Mesothelial cell of epicardium (in vitro differentiated cells): ENCODE measurements at regions not wholly inside any gene's neighbourhood (a gene's known extent, or its start where the extent isn't known, plus 50 kb on each side); places are given as distances from the start of the nearest gene placed in this dataset.

Source experiments
- DNase-seq, 2 experiments: peaks; one replicate each; pipeline ENCODE4 v3.0.0; 2021; ENCODE audit warnings: low spot score in 2 of 2; ENCODE audit not compliant: unreplicated experiment in 2 of 2
- H3K27ac Mint-ChIP-seq: 2 replicates; pipeline ENCODE4 v1.8.0; 2021; ENCODE audit warnings: mixed read lengths
- H3K27me3 Mint-ChIP-seq: 2 replicates; pipeline ENCODE4 v1.8.0; 2021; ENCODE audit warnings: low read depth, mixed read lengths
- H3K36me3 Mint-ChIP-seq: 2 replicates; pipeline ENCODE4 v1.8.0; 2021; ENCODE audit warnings: mixed read lengths
- H3K4me1 Mint-ChIP-seq: 2 replicates; pipeline ENCODE4 v1.8.0; 2021; ENCODE audit warnings: mixed read lengths
- H3K4me3 Mint-ChIP-seq: 2 replicates; pipeline ENCODE4 v1.8.0; 2021; ENCODE audit warnings: mild to moderate bottlenecking, moderate library complexity, mixed read lengths
- H3K9me3 Mint-ChIP-seq: 2 replicates; pipeline ENCODE4 v1.8.0; 2021; ENCODE audit warnings: mixed read lengths
- TF ChIP-seq, protein P1 (sequence below): fragments of 200-600 bp; sonication (generic); IDR thresholded peaks from one replicate; pipeline ENCODE4 v1.5.0; 2021; ENCODE audit warnings: antibody characterized with exemption; ENCODE audit not compliant: unreplicated experiment

DNA sequence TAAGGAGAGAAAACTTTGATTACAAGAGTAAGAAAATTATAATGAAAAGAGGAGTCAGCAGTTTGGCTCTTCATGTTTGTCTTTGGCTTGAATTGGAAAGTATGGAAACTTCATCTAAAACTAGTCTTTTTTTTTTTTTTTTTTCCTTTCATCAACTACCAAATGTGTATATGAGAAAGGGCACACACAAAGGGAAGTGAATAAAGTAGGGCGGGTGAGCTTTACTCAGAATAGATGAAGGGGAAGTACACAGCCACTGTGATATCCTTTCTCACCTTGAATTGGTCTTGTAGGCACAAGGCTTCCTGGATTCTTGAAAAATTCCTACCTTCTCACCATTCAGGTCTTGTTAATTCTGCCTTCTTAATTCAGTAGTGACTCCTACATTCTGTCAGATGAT, 652.3 kb upstream of the KCNMB2 start:
- Mint-ChIP-seq H3K36me3 (no peaks in the 10 kb centered on the region), H3K4me3 (no peak overlapping the region)

DNA sequence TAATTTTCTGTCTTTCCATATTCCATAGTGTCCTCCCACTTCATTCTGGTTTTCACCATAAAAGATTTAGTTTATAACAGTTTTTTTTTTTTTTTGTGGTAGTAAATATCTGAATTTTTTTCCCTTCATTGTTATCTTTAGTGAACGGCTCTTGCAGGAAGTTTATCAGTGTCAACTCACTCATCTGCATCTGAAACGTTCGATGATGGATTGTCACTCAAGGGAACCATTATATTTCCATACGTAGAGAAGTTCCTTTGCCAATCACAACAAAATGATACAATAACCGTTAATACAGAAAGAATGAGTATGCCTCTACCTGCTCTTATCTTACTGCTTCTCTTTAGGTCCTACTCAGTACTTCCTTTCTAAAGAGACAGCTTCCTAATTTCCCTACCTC, 651.2 kb upstream of the KCNMB2 start:
- H3K4me1 Mint-ChIP-seq: peaks cover 12% of the 10 kb centered on the region
- no peak for DNase-seq
- peaks cover 5% of the 10 kb centered on the region for H3K9me3 Mint-ChIP-seq
- H3K4me3 Mint-ChIP-seq: no peak overlapping the region
- TF ChIP-seq, protein P1, sequence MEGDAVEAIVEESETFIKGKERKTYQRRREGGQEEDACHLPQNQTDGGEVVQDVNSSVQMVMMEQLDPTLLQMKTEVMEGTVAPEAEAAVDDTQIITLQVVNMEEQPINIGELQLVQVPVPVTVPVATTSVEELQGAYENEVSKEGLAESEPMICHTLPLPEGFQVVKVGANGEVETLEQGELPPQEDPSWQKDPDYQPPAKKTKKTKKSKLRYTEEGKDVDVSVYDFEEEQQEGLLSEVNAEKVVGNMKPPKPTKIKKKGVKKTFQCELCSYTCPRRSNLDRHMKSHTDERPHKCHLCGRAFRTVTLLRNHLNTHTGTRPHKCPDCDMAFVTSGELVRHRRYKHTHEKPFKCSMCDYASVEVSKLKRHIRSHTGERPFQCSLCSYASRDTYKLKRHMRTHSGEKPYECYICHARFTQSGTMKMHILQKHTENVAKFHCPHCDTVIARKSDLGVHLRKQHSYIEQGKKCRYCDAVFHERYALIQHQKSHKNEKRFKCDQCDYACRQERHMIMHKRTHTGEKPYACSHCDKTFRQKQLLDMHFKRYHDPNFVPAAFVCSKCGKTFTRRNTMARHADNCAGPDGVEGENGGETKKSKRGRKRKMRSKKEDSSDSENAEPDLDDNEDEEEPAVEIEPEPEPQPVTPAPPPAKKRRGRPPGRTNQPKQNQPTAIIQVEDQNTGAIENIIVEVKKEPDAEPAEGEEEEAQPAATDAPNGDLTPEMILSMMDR: no peak
- no peaks in the 10 kb centered on the region for H3K36me3 Mint-ChIP-seq
- no peaks in the 10 kb centered on the region for H3K27me3 Mint-ChIP-seq
- no peak overlapping the region for H3K27ac Mint-ChIP-seq

More for the DNA sequence above, 652.3 kb upstream of the KCNMB2 start:
- H3K9me3 Mint-ChIP-seq: no peaks in the 10 kb centered on the region
- H3K27me3 Mint-ChIP-seq: no peaks in the 10 kb centered on the region
- peaks cover 6% of the 10 kb centered on the region for H3K4me1 Mint-ChIP-seq
- TF ChIP-seq, protein P1: no peak
- H3K27ac Mint-ChIP-seq: no peak overlapping the region
- DNase-seq: no peak

DNA sequence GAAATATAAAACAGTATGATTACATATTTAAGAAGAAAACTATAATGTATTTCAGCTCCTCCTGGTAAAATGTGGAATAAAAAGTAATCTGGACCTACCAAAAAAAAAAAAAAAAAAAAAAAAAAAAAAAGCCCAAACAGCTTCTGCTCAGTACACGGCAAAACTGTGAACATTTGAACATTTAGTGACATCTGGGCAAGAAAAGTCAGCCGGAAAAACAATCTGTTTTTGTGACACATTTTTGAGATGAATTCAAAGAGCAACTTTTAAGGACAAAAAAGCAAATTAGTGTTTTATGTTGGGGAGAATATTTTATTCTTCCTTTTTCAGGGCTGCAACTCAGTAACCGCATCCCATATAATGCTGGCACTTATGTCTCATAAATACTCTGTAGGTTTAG, 649.7 kb upstream of the KCNMB2 start:
- peaks cover 11% of the 10 kb centered on the region for H3K9me3 Mint-ChIP-seq
- no peak overlapping the region for H3K4me3 Mint-ChIP-seq
- H3K36me3 Mint-ChIP-seq: no peaks in the 10 kb centered on the region
- no peak overlapping the region for H3K27ac Mint-ChIP-seq
- DNase-seq: no peak
- H3K27me3 Mint-ChIP-seq: no peaks in the 10 kb centered on the region
- peaks cover 17% of the 10 kb centered on the region for H3K4me1 Mint-ChIP-seq
- TF ChIP-seq, protein P1: no peak

DNA sequence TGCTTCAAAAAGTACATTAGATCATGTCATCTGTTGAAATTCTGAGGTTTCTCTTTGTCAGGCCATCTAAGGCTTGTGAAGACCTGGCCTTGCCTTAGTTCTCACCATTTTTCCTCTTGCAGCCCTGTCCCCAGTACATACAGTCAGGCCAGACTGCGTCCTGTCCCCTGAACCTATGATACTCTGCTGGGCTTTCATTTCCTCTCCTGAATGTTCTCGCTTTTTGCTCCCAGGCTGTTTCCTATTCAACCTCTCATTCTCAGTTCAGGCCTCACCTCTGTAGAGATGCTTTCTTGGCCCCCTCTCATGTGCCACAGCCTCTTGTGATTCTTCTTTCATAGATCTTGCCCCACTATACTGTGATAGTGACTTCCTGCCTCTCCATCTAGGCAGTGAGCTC, 648.8 kb upstream of the KCNMB2 start:
- H3K4me3 Mint-ChIP-seq: no peak overlapping the region
- H3K27ac Mint-ChIP-seq: no peak overlapping the region
- no peaks in the 10 kb centered on the region for H3K36me3 Mint-ChIP-seq
- no peak for DNase-seq
- H3K9me3 Mint-ChIP-seq: peaks cover 11% of the 10 kb centered on the region
- TF ChIP-seq, protein P1: no peak
- peaks cover 17% of the 10 kb centered on the region for H3K4me1 Mint-ChIP-seq
- no peaks in the 10 kb centered on the region for H3K27me3 Mint-ChIP-seq

DNA sequence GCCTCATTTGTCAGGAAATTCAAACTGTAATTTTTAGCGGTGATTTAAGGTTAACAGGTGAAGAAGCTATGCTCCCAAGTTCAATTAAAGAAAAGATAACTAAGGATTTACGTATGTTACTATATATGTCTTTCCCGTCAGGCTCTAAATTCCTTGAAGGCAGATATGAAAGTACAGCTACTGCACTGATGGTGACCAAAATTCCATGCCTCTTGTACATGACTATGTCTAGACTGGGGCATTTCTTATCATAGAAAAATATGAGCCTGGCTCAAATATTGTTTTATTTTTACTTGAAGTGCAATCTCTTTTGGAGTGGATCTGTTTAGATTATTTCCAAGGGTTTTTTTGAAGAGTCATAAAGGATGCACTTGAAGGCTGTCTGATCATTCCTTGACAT, 647.1 kb upstream of the KCNMB2 start:
- Mint-ChIP-seq H3K9me3 (peaks cover 11% of the 10 kb centered on the region), H3K36me3 (no peaks in the 10 kb centered on the region), H3K27me3 (no peaks in the 10 kb centered on the region), H3K4me1 (peaks cover 14% of the 10 kb centered on the region), H3K4me3 (no peak overlapping the region), H3K27ac (peak overlapping the region; percentile 27)
- DNase-seq: no peak
- TF ChIP-seq, protein P1: no peak

DNA sequence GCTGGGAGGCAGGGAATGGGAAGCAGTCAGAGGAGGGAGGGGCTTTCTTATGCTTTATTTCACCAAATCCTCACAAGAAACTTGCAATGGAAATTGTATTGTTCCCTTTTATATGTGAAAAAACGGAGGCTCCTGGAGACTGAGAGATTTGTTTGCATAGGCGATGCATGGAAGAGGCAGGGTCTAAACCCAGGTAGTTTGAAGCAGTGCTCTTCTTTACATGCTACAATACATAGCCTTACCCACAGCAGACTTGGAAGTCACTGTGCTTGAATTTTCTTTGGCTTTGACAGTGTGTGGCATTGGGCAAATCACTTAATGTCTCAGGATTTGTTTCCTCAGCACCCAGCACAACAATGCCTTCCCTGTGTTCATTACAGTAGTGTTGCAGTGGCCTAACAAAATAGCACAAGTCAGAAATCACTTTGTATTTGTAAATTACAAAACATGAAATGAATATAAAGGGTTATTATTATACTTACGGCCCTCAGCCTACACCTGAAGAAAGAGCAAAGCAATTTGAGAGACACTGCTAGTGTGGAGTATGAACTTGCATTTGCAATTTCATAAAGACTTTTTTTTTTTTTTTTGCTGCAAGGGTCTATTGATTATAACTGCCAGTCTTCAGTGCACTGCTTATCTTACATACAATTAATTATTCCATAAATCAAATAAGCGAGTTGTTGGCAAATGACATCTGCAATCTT, 646.4 kb upstream of the KCNMB2 start:
- Mint-ChIP-seq H3K9me3 (peaks cover 11% of the 10 kb centered on the region), H3K4me1 (peaks cover 14% of the 10 kb centered on the region), H3K4me3 (no peak overlapping the region), H3K27me3 (no peaks in the 10 kb centered on the region), H3K27ac (peak overlapping the region; percentile 27), H3K36me3 (no peaks in the 10 kb centered on the region)
- DNase-seq: no peak
- TF ChIP-seq, protein P1: no peak
